ENCODE measurements at regions not wholly inside any gene's neighbourhood (a gene's known extent, or its start where the extent isn't known, plus 50 kb on each side); places are given as distances from the start of the nearest gene placed in this dataset.
A peak's percentile ranks its signal among the peaks of the same experiment; 100 is the strongest.

DNA sequence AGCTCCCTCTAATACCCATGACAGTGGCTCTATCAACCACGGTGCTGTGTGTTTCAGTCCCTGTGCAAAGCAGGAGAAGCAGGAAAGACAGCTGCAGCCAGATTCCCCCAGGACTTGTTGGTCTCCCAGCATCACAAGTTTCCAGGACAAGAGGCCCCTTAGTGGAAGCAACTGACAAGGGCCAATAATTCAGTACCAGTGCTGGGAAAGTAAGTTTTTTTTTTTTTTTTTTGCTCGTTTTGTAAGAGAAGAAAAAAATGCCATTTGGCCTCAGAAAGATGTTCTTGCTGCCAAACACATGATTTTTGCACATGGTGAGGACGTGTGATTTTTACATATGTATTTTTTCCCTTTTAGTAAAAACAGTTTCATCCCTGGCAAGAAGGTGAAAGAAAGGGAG, 284.2 kb upstream of the ZMIZ1 start:
- DNase-seq, result no peak

GRCh38 chr10:78785066-78785465, 283.7 kb upstream of the ZMIZ1 start:
- DNase-seq, result no peak

- no peak for DNase-seq
Observed at GRCh38 chr10:78785991-78786390, 282.8 kb upstream of the ZMIZ1 start.

- no peak for DNase-seq
Observed at GRCh38 chr10:78787125-78787524, 281.6 kb upstream of the ZMIZ1 start.

DNA sequence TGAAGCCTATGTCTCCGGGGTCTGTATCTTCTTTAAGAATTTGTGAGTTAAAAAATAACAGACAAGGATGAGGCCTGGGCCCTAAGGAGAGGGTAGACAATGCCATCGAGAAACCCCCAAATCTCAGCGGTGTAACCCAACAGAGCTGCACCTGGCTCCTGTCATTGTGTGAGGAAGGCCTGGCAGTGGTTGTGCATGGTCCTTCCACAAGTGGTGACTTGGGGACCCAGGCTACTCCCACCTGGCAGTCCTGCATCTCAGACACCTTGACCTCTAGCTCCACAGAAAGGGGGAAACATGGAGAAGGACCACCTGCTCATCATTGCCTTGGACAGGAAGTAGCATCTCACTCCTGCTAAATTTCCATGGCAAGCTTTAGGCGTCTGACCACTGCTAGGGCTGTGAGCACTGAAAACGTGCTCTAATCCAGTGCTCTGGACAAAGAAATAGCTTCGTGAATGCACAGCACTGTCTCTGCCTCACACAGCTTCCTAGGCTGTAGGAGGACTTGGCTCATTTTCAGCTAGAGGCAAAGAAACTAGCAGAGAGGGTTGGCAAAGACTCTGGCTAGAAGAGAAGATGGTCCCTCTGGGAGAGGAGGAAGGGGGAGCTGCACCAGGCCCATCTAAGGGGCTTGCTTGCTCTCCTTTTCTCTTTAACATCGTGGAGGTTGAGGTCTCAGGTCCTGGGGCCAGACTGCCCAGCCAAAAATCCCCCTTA, 273.9 kb upstream of the ZMIZ1 start:
- no peak for DNase-seq

DNA sequence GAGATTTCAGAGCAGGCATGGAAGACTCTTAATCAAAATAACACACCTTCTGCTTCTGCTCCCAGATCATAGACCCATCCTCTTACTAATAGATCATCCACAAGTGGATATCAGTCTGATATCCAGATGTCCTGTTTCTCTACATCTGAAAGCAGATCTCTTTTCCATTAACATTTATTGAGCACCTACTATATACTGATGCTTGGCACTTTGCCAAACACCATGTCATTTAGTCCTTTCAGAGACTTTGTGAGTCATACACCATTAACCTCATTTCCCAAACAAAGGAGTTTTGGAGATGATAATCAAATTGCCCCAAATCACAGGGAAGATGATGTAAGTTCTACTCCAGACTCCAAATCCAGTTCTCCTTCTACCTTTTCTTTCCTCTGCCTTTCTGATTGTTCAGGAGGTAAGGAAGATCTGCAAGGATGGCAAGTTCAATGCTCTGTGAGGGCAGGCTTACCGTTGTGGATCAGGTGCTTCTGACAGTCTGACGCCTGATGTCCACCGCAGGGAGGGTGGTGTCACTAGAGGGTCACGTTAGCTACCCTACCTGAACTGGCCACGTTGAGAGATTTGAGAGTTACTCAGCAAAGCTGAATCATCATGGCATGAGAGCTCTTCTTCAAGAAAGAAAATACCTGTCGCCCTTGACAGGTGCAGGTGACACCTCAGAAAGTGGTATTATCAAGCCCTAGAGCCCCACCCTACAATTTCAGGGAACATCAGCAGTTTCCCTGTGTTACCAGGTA, 269.6 kb upstream of the ZMIZ1 start:
- DNase-seq, result no peak

DNA sequence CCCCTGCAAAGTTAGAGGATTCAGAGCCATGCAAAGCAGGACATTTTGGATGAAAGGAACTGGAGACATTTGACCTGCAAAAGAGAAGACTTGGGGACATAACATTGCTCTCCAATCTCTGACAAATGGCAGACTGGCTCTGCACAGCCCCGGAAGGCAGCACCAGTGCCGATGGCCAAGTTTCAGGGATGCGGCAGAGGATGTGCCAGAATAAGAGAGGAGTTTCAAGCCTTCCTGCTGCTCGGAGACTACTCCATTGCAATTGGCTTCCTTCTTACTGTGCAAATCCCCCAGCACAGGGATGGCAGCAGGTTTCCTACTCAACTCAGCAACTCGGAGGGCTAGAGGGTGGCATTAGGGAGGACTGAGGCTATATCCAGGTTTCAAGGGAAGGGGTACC, 268.8 kb upstream of the ZMIZ1 start:
- DNase-seq, result no peak

GRCh38 chr10:78800535-78801320, 268.0 kb upstream of the ZMIZ1 start:
- DNase-seq, result no peak

GRCh38 chr10:78802431-78802830, 266.3 kb upstream of the ZMIZ1 start:
- no peak for DNase-seq

DNA sequence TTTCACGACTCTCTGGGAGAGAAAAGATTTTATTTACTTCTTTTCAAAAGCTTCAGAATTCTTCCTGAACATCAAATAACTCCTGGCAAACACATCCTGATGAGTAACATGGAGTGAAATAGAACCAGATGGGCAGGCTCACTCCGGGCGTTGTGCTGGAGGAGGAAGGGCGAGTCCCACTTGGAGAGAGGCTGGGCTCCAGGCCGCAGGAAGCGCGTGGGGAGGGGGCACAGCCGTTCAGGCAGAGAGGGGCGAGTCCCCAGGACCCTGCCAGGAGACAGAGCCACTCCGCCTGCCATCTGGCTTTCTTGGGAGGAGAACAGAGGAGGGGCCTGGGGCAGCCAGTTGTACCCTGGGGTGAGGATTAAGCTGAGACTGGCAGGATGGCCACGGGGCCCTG, 265.9 kb upstream of the ZMIZ1 start:
- DNase-seq, result peak; percentile 50

DNA sequence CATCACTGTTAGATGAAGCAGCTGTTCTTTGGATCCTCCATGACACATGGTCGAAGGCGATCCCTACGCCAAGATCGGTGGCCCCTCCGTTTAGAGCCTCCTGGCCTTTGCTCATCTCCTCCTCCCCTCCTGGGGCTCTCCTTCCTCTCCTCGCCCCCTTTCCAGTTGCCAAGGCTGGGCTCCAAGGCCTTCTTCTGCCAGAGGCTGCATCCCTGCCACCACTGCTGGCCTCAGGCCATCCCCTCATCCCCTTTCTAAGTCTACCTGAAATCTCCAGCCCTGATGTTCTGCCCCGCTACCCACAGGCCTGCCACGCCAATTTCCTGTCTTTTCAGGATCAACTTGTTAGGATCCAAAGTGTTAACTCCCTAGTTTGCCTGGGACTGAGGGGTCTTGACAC, 265.1 kb upstream of the ZMIZ1 start:
- DNase-seq, result no peak

GRCh38 chr10:78804411-78805032, 264.2 kb upstream of the ZMIZ1 start:
- DNase-seq, result no peak

GRCh38 chr10:78805176-78805575, 263.6 kb upstream of the ZMIZ1 start:
- DNase-seq, result peak; percentile 43

- no peak for DNase-seq
Observed at GRCh38 chr10:78806681-78807221, 262.0 kb upstream of the ZMIZ1 start.

GRCh38 chr10:78807504-78808203, 261.1 kb upstream of the ZMIZ1 start:
- no peak for DNase-seq

DNA sequence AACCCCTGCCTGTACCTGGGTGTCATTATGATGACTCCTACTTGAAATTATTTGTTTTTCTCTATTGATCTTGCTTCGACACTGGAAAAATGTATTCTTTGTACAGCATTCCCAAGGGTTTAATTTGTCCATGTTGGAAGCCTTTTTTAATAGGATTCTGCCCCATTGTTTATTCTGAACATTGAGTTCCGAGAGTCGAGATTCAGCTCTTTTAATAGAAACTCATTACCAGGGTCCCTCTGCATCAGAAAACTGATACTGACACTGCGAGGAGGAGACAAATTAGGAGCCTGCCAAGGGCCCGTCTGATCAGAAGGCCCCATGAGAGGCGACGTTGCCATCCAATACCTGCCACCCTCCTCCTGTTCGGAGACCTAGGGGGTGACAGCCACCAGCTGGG, 260.5 kb upstream of the ZMIZ1 start:
- no peak for DNase-seq

GRCh38 chr10:78808736-78809367, 259.9 kb upstream of the ZMIZ1 start:
- no peak for DNase-seq

- no peak for DNase-seq
Observed at GRCh38 chr10:78811174-78811573, 257.6 kb upstream of the ZMIZ1 start.

DNA sequence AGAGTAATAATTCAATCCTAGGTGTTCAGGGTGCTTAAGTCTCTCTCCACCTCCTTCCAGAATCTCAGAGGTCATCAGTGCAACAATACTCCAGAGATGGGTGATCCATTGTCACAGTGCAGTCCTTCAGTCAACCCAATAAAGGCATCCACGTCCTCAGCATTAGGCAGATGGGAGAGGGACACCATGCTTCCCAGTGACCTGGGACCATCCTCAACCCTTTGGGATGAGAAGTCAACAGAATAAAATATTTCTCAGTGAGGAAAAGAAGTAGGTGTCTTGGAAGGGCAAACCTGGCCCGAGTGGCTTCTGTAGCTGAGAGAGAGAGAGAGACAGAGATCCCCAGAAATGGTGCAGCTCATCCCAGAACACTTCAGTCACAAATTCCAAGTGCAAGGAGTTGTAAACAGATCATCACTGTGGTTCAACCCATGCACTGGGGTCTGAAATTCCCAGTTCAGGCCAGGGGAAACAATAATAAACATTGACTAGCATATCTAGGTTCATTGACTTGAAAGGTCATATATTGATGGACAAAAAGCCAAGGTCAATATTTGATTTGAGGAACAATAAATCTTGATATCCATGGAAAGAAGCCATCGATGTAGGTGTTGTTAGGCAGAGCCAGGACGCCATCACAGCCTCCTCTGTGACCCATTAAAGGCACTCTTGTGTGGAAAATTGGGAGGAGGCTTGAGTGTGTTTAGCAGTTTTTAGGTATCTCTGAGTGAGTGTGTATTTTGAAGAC, 256.0 kb upstream of the ZMIZ1 start:
- DNase-seq, result no peak

- DNase-seq, result no peak
Observed at GRCh38 chr10:78813526-78813925, 255.2 kb upstream of the ZMIZ1 start.

DNA sequence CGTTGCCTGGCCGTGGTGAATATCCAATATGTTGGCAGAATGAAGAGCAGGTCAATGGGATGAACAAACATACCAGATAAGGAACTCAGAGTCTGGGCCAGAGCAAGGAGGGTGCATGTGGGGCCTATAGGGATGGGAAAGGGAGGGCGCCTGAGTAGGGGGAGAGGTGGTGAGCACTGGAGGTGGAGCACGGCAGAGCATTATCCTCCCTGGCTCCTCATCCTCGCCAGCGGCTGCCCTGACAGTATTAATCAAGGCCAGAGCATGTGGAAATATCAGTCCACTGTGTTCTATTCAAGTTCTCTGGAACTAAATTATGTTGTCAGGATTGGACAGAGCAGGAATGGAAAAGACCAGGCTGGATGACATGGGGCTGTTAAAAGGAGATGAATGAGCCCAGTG, 254.8 kb upstream of the ZMIZ1 start:
- DNase-seq, result no peak

Data from NCI-H524 treated with DMSO at 0.1 percent for 48 hours (cell line).